Thyroid gland (tissue), 4 donors: ENCODE measurements at regions not wholly inside any gene's neighbourhood (a gene's known extent, or its start where the extent isn't known, plus 50 kb on each side); places are given as distances from the start of the nearest gene placed in this dataset. TPM values are rescaled to one million over a fixed set of nuclear protein-coding genes. Genes with fewer than 3 reads are reported as not detected.

Source experiments
- DNase-seq, 2 donors: peaks; one replicate each; pipeline ENCODE4 v3.0.0-alpha.2; 2019
- H3K27ac ChIP-seq, 3 donors: fragments of 200-600 bp; sonication (generic); 1 replicate in 2 of 3; 2 replicates in 1 of 3; pipeline ENCODE4 v1.5.1; 2016 to 2019; ENCODE audit warnings: mild to moderate bottlenecking in 1 of 3, moderate library complexity in 1 of 3
- H3K27me3 ChIP-seq: fragments of 200-600 bp; sonication (generic); one replicate; pipeline ENCODE4 v1.5.1; 2019
- H3K36me3 ChIP-seq, 2 donors: fragments of 200-600 bp; sonication (generic); one replicate each; pipeline ENCODE4 v1.5.1; 2016 to 2019
- H3K4me1 ChIP-seq, 2 donors: fragments of 200-600 bp; sonication (generic); one replicate each; pipeline ENCODE4 v1.5.1; 2017 to 2019
- H3K4me3 ChIP-seq, 3 donors: fragments of 200-600 bp; sonication (generic); replicated peaks in 1 of 3; 1 replicate in 2 of 3; 2 replicates in 1 of 3; pipeline ENCODE4 v1.5.1; 2016; ENCODE audit warnings: mild to moderate bottlenecking in 1 of 3
- H3K9me3 ChIP-seq: fragments of 200-600 bp; sonication (generic); one replicate; pipeline ENCODE4 v1.5.1; 2017
- CTCF ChIP-seq, 6 experiments: fragments of 200-600 bp in 3 of 6; fragments of 450-650 bp in 3 of 6; sonication (generic) in 3 of 6; IDR thresholded peaks; one replicate each; pipeline ENCODE4 v1.5.1; 2016 to 2019; ENCODE audit warnings: antibody characterized with exemption in 6 of 6, mild to moderate bottlenecking in 2 of 6, inconsistent platforms in 1 of 6, moderate library complexity in 1 of 6
- POLR2A ChIP-seq, 2 donors: fragments of 450-650 bp; IDR thresholded peaks; one replicate each; pipeline ENCODE4 v1.6.1; 2017; ENCODE audit warnings: antibody characterized with exemption in 2 of 2, mild to moderate bottlenecking in 2 of 2, moderate library complexity in 1 of 2
- WGBS, 2 donors: methylation state at CpG; one replicate each; pipeline ENCODE4 v1.1.5; 2017; 5-methylcytosine and 5-hydroxymethylcytosine counted together
- intact Hi-C: fragments of 100-400 bp; cut with DNase I; formaldehyde crosslinking; loops from one replicate; pipeline ENCODE4 v1.15.1; 2023
- small RNA-seq: library from RNA; depleted of rRNA; stranded (forward); fragments of <200 nt; gene quantifications from one replicate; pipeline ENCODE3, GENCODE V24; 2016

- intact Hi-C loops: no loop called here
- no peak for DNase-seq
- no peaks in the 10 kb centered on the region for H3K36me3 ChIP-seq
These were observed 55.7 kb upstream of the ZNF507 start for GRCh38 chr19:32289566-32290210.

GRCh38 chr19:32291876-32292275 is 53.5 kb upstream of the ZNF507 start:
- intact Hi-C loops: no loop called here
- H3K27ac ChIP-seq: no peak overlapping the region
- TF ChIP-seq POLR2A (IDR thresholded peaks at IDR 0.05) (no peak), CTCF (IDR thresholded peaks at IDR 0.05) (no peak)
- no peaks in the 10 kb centered on the region for H3K36me3 ChIP-seq
- 93 to 94% methylated on average over 6 of the region's 6 CpGs for WGBS, 2 donors
- no peaks in the 10 kb centered on the region for H3K9me3 ChIP-seq
- no peak overlapping the region for H3K4me3 ChIP-seq
- H3K27me3 ChIP-seq: no peaks in the 10 kb centered on the region
- H3K4me1 ChIP-seq: no peaks in the 10 kb centered on the region
- no peak for DNase-seq

More at GRCh38 chr19:32289566-32290210, 55.7 kb upstream of the ZNF507 start:
- Histone ChIP-seq H3K4me3 (no peak overlapping the region), H3K4me1 (no peaks in the 10 kb centered on the region), H3K27ac (no peak overlapping the region), H3K27me3 (no peaks in the 10 kb centered on the region), H3K9me3 (no peaks in the 10 kb centered on the region)
- 87 to 88% methylated on average over 4 of the region's 4 CpGs for WGBS, 2 donors
- TF ChIP-seq POLR2A (IDR thresholded peaks at IDR 0.05) (no peak), CTCF (IDR thresholded peaks at IDR 0.05) (no peak)

GRCh38 chr19:32294871-32295438 is 50.5 kb upstream of the ZNF507 start:
- Histone ChIP-seq H3K27ac (no peak overlapping the region), H3K36me3 (no peaks in the 10 kb centered on the region), H3K4me1 (no peaks in the 10 kb centered on the region), H3K27me3 (no peaks in the 10 kb centered on the region), H3K9me3 (no peaks in the 10 kb centered on the region), H3K4me3 (no peak overlapping the region)
- intact Hi-C loops: no loop called here
- DNase-seq: no peak
- TF ChIP-seq CTCF (IDR thresholded peaks at IDR 0.05): no peak
- no peak for TF ChIP-seq POLR2A (IDR thresholded peaks at IDR 0.05)
- 80 to 83% methylated on average over 6 of the region's 6 CpGs for WGBS, 2 donors

Small RNA genes lying in the stretch of these regions (small RNA-seq; reads per million reads assigned to genes)
- gene AC011456.1 (not detected), gene RNA5SP471 (not detected), gene RNA5SP472 (not detected), gene RNU6-967P (not detected)
